Cardiac fibroblast (primary cell): ENCODE measurements at regions not wholly inside any gene's neighbourhood (a gene's known extent, or its start where the extent isn't known, plus 50 kb on each side); places are given as distances from the start of the nearest gene placed in this dataset.

Experiments
- DNase-seq, 2 donors: peaks; one replicate each; pipeline versions ENCODE4 v3.0.0 to v3.0.0-alpha.2; 2010; ENCODE audit warnings: low read depth in 2 of 2
- H3K4me3 ChIP-seq, 2 donors: replicated peaks in 1 of 2; 1 replicate in 1 of 2; 2 replicates in 1 of 2; pipeline ENCODE4 v1.5.1; 2011; ENCODE audit warnings: low read depth in 2 of 2, low read length in 2 of 2, mild to moderate bottlenecking in 2 of 2, moderate library complexity in 1 of 2
- CTCF ChIP-seq: IDR thresholded peaks from one replicate; pipeline ENCODE4 v1.5.1; 2011; ENCODE audit warnings: low read depth, mild to moderate bottlenecking, low read length, inconsistent platforms

- DNase-seq = no peak
- TF ChIP-seq CTCF = no peak
- H3K4me3 ChIP-seq = no peak overlapping the region
Observed at GRCh38 chr13:82224806-82225205, 1657.5 kb downstream of the SLITRK1 start.

GRCh38 chr13:82221621-82222020 lies 1660.7 kb downstream of the SLITRK1 start:
- H3K4me3 ChIP-seq = no peak overlapping the region
- no peak for DNase-seq
- TF ChIP-seq CTCF = no peak

GRCh38 chr13:82220641-82221040 lies 1661.6 kb downstream of the SLITRK1 start:
- H3K4me3 ChIP-seq = no peak overlapping the region
- no peak for TF ChIP-seq CTCF
- no peak for DNase-seq

- no peak overlapping the region for H3K4me3 ChIP-seq
- no peak for TF ChIP-seq CTCF
- DNase-seq = no peak
Observed at GRCh38 chr13:82216165-82216564, 1666.1 kb downstream of the SLITRK1 start.

GRCh38 chr13:82214341-82214740 lies 1667.9 kb downstream of the SLITRK1 start:
- no peak for TF ChIP-seq CTCF
- no peak for DNase-seq
- no peak overlapping the region for H3K4me3 ChIP-seq

- no peak overlapping the region for H3K4me3 ChIP-seq
- no peak for TF ChIP-seq CTCF
- no peak for DNase-seq
Observed at GRCh38 chr13:82206241-82206640, 1676.0 kb downstream of the SLITRK1 start.

GRCh38 chr13:82202398-82202797 lies 1679.9 kb downstream of the SLITRK1 start:
- no peak for TF ChIP-seq CTCF
- no peak overlapping the region for H3K4me3 ChIP-seq
- DNase-seq = no peak
